ENCODE measurements at regions not wholly inside any gene's neighbourhood (a gene's known extent, or its start where the extent isn't known, plus 50 kb on each side); places are given as distances from the start of the nearest gene placed in this dataset.

DNA sequence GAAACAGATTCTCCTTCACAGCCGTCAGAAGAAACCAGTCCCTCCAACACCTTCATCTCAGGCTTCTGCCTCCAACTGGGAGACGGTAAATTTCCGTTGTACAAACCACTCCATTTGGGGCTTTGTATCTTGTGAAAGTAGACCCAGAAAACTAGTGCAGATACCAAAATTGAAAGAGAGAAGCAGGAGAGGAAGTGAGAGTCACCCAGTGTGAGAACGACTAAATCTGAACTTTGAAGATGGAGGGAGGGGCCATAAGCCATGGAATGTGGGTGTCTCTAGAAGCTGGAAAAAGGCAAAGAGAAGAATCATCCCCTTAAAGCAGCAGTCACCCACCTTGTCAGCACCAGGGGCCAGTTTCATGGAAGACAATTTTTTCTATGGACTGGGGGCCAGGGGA is 88.3 kb upstream of the LRATD1 start:
- no peak for TF ChIP-seq PRDM15 (CRISPR knock-in tag; IDR thresholded peaks at IDR 0.05)
- TF ChIP-seq, protein P1, sequence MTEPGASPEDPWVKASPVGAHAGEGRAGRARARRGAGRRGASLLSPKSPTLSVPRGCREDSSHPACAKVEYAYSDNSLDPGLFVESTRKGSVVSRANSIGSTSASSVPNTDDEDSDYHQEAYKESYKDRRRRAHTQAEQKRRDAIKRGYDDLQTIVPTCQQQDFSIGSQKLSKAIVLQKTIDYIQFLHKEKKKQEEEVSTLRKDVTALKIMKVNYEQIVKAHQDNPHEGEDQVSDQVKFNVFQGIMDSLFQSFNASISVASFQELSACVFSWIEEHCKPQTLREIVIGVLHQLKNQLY (CRISPR knock-in tag; IDR thresholded peaks at IDR 0.05), result no peak
- no peak for TF ChIP-seq HMGA2 (CRISPR knock-in tag; IDR thresholded peaks at IDR 0.05)
- no peak for TF ChIP-seq CTCF (IDR thresholded peaks at IDR 0.05)
- TF ChIP-seq E2F4 (CRISPR knock-in tag; IDR thresholded peaks at IDR 0.05; ENCODE audit: borderline replicate concordance, low read depth), result no peak
- no peak for TF ChIP-seq ZNF416 (CRISPR knock-in tag; IDR thresholded peaks at IDR 0.05)
- no peak for TF ChIP-seq ZNF232 (CRISPR knock-in tag; IDR thresholded peaks at IDR 0.05)
- TF ChIP-seq, protein P2, sequence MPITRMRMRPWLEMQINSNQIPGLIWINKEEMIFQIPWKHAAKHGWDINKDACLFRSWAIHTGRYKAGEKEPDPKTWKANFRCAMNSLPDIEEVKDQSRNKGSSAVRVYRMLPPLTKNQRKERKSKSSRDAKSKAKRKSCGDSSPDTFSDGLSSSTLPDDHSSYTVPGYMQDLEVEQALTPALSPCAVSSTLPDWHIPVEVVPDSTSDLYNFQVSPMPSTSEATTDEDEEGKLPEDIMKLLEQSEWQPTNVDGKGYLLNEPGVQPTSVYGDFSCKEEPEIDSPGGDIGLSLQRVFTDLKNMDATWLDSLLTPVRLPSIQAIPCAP (CRISPR knock-in tag; IDR thresholded peaks at IDR 0.05), result no peak
- TF ChIP-seq, protein P3, sequence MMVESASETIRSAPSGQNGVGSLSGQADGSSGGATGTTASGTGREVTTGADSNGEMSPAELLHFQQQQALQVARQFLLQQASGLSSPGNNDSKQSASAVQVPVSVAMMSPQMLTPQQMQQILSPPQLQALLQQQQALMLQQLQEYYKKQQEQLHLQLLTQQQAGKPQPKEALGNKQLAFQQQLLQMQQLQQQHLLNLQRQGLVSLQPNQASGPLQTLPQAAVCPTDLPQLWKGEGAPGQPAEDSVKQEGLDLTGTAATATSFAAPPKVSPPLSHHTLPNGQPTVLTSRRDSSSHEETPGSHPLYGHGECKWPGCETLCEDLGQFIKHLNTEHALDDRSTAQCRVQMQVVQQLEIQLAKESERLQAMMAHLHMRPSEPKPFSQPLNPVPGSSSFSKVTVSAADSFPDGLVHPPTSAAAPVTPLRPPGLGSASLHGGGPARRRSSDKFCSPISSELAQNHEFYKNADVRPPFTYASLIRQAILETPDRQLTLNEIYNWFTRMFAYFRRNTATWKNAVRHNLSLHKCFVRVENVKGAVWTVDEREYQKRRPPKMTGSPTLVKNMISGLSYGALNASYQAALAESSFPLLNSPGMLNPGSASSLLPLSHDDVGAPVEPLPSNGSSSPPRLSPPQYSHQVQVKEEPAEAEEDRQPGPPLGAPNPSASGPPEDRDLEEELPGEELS (CRISPR knock-in tag; IDR thresholded peaks at IDR 0.05), result no peak
- TF ChIP-seq ERG (CRISPR knock-in tag; IDR thresholded peaks at IDR 0.05), result no peak
- no peak for TF ChIP-seq CREM (CRISPR knock-in tag; IDR thresholded peaks at IDR 0.05)
- TF ChIP-seq FOXP1 (CRISPR knock-in tag; IDR thresholded peaks at IDR 0.05; ENCODE audit: borderline replicate concordance), result no peak

All from WTC11 (cell line).